ENCODE measurements at regions not wholly inside any gene's neighbourhood (a gene's known extent, or its start where the extent isn't known, plus 50 kb on each side); places are given as distances from the start of the nearest gene placed in this dataset.

DNA sequence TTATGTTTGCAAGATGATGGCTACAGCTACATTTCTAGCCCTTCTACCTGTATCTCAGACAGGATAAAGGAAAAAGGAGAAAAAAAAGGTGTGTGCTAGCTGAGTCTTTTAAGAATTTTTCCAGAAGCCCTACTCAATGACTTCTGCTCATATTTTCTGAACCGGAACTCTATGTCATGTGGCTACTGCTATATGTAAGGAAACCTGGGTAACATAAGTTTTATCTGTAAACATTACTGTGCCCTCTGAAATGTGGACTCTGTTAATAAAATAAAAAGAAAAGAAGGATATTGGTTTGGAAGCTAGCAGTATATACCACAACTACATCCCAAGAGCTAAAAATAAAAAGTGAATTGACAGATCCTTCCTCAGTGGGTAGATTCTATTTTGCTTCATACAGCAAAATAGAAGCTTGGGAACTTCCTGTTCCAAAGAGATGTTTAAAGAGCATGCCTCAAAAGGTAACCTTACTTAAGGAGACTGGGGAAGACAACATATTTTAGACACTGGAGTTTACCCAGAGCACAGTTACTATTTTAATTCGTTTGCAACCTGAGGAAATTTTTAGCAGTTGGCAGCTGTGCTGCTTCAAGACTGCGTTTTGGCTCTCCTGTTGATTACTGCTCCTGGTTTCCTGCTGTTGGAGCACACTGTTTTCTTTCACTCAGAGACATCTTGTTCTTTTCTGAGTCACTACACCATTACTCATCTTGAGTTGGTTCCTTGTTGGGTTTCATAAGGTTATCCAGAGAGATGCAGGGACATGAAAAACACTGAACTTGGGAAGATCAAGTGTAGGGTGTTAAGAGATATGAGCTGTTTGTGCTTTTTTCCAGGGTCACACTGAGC, 280.7 kb downstream of the NFKBIZ start:
- DNase-seq (no peak), ATAC-seq (peak; percentile 70 to 80)
- intact Hi-C loops (cut with DNase I) = no loop called here

DNA sequence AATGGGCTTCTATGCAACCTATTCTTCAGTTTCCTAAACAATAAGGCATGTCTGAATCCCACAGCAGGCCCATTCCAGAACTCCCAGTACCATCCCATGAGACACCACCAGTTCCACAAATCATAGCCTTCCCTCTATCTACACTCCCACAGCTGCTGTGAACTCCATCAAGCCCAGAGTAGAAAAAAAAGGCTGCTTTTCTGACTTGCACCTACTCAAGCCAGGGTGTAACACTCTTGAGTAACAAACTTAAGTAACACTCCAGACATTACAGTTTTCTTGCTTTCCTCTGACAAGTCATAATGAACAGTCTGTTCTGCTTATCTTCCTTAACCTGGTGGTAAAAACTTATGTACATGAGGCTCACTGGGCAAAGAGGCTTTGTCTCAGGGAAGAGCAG, 283.1 kb downstream of the NFKBIZ start:
- intact Hi-C loops (cut with DNase I) = no loop called here
- no peaks in the 10 kb centered on the region for H3K9me3 ChIP-seq
- no peak overlapping the region for H3K27ac ChIP-seq
- ATAC-seq (peak; percentile 76 to 77), DNase-seq (no peak)
- no peaks in the 10 kb centered on the region for H3K27me3 ChIP-seq (ENCODE audit: low read depth)
- H3K4me1 ChIP-seq = peaks cover 12% of the 10 kb centered on the region
- TF ChIP-seq, protein P1, sequence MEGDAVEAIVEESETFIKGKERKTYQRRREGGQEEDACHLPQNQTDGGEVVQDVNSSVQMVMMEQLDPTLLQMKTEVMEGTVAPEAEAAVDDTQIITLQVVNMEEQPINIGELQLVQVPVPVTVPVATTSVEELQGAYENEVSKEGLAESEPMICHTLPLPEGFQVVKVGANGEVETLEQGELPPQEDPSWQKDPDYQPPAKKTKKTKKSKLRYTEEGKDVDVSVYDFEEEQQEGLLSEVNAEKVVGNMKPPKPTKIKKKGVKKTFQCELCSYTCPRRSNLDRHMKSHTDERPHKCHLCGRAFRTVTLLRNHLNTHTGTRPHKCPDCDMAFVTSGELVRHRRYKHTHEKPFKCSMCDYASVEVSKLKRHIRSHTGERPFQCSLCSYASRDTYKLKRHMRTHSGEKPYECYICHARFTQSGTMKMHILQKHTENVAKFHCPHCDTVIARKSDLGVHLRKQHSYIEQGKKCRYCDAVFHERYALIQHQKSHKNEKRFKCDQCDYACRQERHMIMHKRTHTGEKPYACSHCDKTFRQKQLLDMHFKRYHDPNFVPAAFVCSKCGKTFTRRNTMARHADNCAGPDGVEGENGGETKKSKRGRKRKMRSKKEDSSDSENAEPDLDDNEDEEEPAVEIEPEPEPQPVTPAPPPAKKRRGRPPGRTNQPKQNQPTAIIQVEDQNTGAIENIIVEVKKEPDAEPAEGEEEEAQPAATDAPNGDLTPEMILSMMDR (IDR thresholded peaks at IDR 0.05) = no peak
- no peaks in the 10 kb centered on the region for H3K36me3 ChIP-seq
- no peak overlapping the region for H3K4me3 ChIP-seq

More for the DNA sequence above, 280.7 kb downstream of the NFKBIZ start:
- Histone ChIP-seq H3K36me3 (no peaks in the 10 kb centered on the region), H3K27ac (peak overlapping the region; percentile 33), H3K4me1 (peaks cover 15% of the 10 kb centered on the region), H3K9me3 (no peaks in the 10 kb centered on the region), H3K4me3 (no peak overlapping the region), H3K27me3 (ENCODE audit: low read depth) (no peaks in the 10 kb centered on the region)
- TF ChIP-seq, protein P1 (IDR thresholded peaks at IDR 0.05) = no peak

DNA sequence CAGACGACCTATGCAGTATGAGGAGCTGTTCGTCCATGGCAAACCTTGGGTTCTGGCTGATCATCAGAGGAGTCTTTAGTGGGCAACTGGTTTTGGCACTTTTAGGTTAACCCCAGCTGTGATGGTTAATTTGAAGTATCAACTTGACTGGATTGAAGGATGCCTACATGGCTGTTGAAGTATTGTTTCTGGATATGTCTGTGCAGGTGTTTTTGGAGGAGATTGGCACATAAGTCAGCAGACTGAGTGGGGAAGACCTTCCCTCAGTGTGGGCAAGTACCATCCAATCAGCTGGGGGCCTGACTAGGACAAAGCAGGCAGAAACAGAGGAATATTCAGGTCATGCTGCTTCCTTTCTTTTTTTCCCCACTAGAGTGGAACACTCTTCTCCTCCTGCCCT, 284.1 kb downstream of the NFKBIZ start:
- Histone ChIP-seq H3K4me1 (peaks cover 12% of the 10 kb centered on the region), H3K36me3 (no peaks in the 10 kb centered on the region), H3K4me3 (no peak overlapping the region), H3K27me3 (ENCODE audit: low read depth) (no peaks in the 10 kb centered on the region), H3K9me3 (no peaks in the 10 kb centered on the region), H3K27ac (no peak overlapping the region)
- DNase-seq (no peak), ATAC-seq (no peak)
- TF ChIP-seq, protein P1 (IDR thresholded peaks at IDR 0.05) = no peak
- intact Hi-C loops (cut with DNase I) = no loop called here

DNA sequence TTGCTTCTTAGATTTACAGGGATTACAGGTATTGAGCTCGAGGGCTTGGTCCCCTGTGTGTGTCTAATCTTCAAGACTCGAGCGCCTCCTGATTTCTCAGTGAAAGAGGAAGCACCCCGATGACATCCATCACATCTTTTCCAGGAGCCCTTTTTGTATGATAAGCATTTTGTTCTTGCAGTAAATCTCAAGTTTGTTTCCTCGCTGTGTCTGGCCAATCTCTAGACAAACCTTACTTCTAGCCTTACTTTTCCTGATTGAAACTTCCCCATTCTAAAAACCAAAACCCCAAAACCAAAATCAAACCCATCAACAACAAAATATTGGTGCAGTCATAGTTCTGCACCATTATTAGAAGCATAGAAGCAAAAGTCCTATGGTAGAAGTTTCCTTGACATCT, 286.0 kb downstream of the NFKBIZ start:
- ATAC-seq = no peak
- Histone ChIP-seq H3K9me3 (no peaks in the 10 kb centered on the region), H3K27ac (no peak overlapping the region), H3K4me3 (no peak overlapping the region), H3K36me3 (no peaks in the 10 kb centered on the region), H3K4me1 (peaks cover 4% of the 10 kb centered on the region), H3K27me3 (ENCODE audit: low read depth) (no peaks in the 10 kb centered on the region)
- no peak for DNase-seq
- intact Hi-C loops (cut with DNase I) = no loop called here
- TF ChIP-seq, protein P1 (IDR thresholded peaks at IDR 0.05) = no peak

DNA sequence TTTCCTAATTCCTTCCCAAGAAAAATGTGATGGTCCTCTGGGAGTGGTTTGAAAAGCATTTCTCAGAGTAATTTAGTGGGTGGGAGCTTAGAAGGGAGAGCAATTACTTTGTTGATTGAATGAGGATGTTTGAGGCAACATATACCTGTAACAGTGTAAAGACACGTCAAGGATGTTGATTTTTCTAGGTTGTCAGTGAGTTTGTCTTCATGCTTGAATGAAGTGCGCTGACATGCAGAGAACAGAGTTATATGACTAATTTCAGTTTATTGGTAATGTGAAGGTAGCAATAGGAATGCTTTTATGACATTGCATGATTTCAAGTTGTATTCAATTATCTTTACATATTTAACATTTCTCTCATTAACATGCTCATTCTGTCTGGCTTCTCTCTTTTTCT, 286.9 kb downstream of the NFKBIZ start:
- Histone ChIP-seq H3K4me3 (no peak overlapping the region), H3K4me1 (no peaks in the 10 kb centered on the region), H3K27ac (no peak overlapping the region), H3K9me3 (no peaks in the 10 kb centered on the region), H3K27me3 (ENCODE audit: low read depth) (no peaks in the 10 kb centered on the region), H3K36me3 (no peaks in the 10 kb centered on the region)
- DNase-seq (no peak), ATAC-seq (no peak)
- intact Hi-C loops (cut with DNase I) = no loop called here
- TF ChIP-seq, protein P1 (IDR thresholded peaks at IDR 0.05) = no peak
